ENCODE measurements at regions not wholly inside any gene's neighbourhood (a gene's known extent, or its start where the extent isn't known, plus 50 kb on each side); places are given as distances from the start of the nearest gene placed in this dataset.

- TF ChIP-seq ZNF713 (CRISPR knock-in tag; IDR thresholded peaks at IDR 0.05) (no peak), AGO2 (optimal IDR thresholded peaks at IDR 0.05; ENCODE audit: low read depth, low read length) (no peak), TOPORS (CRISPR knock-in tag; IDR thresholded peaks at IDR 0.05) (no peak), SMARCE1 (IDR thresholded peaks at IDR 0.05; ENCODE audit: borderline replicate concordance) (no peak), HNRNPH1 (optimal IDR thresholded peaks at IDR 0.05; ENCODE audit: low read depth, low read length) (no peak), SIX4 (CRISPR knock-in tag; IDR thresholded peaks at IDR 0.05) (no peak)
Measured at GRCh38 chr2:176409671-176410070, 140.4 kb downstream of the MTX2 start (continued).

- ATAC-seq: no peak
- intact Hi-C loops (cut with micrococcal nuclease; ENCODE audit: unreplicated experiment): no loop called here
- no peak for FAIRE-seq
- no peaks in the 10 kb centered on the region for H4K20me1 ChIP-seq (ENCODE audit: insufficient read depth, low read length)
- no peak overlapping the region for H3K9ac ChIP-seq (ENCODE audit: insufficient read depth, low read depth, low read length)
- H3K79me2 ChIP-seq (ENCODE audit: insufficient read depth, low read length): no peaks in the 10 kb centered on the region
- no peaks in the 10 kb centered on the region for H3K4me1 ChIP-seq (ENCODE audit: insufficient read depth, low read length)
- H3K36me3 ChIP-seq (replicated peaks in 1 of 2; ENCODE audit: control insufficient read depth in 1 of 2, insufficient read depth in 2 of 2, low read length in 2 of 2): no peaks in the 10 kb centered on the region
- no peak overlapping the region for H3K27ac ChIP-seq (ENCODE audit: extremely low read length, insufficient read depth, low read length)
- in situ Hi-C loops (cut with HindIII; ENCODE audit: extremely low pct_ligation_motif_present, low pct_unique_long_range_greater_than_20kb): no loop called here
- no peak overlapping the region for H3K4me2 ChIP-seq (ENCODE audit: low read depth, low read length)
- H3K4me3 ChIP-seq (replicated peaks in 1 of 3; ENCODE audit: insufficient read depth in 1 of 3, low read depth in 2 of 3, low read length in 3 of 3): no peak overlapping the region
- CTCF ChIA-PET (ENCODE audit: low intra/inter-chr PET ratio, low total read pairs): no interaction called here
- H3K9me3 ChIP-seq (ENCODE audit: low read length): no peaks in the 10 kb centered on the region
- no peak for DNase-seq (ENCODE audit: low spot score)
- peaks cover 0 to 5% of the 10 kb centered on the region in 2 experiments; a peak in 1 of 5 replicates for H3K27me3 ChIP-seq (ENCODE audit: control insufficient read depth in 1 of 2, insufficient read depth in 2 of 2, low read length in 2 of 2)
- BruUV-seq (replicated peaks): no TSS peak
- no peak overlapping the region for H2AFZ ChIP-seq (ENCODE audit: low read length)
- TF ChIP-seq SIN3A (IDR thresholded peaks at IDR 0.05; ENCODE audit: borderline replicate concordance, low read depth, low read length): no peak
- TF ChIP-seq NCOA5 (CRISPR knock-in tag; IDR thresholded peaks at IDR 0.05): no peak
- no peak for TF ChIP-seq TFDP1 (CRISPR knock-in tag; IDR thresholded peaks at IDR 0.05; ENCODE audit: borderline replicate concordance)
- no peak for TF ChIP-seq ERF (CRISPR knock-in tag; IDR thresholded peaks at IDR 0.05)
- POLR2A ChIA-PET: no interaction called here
Measured at GRCh38 chr2:176412136-176412535, 142.9 kb downstream of the MTX2 start.

Data from HepG2 (cell line).